Vagina (tissue), 2 donors: ENCODE measurements at regions not wholly inside any gene's neighbourhood (a gene's known extent, or its start where the extent isn't known, plus 50 kb on each side); places are given as distances from the start of the nearest gene placed in this dataset.

Experiments used
- POLR2AphosphoS5 ChIP-seq, 2 donors: sonication (generic); formaldehyde crosslinking; IDR thresholded peaks; one replicate each; pipeline ENCODE4 v1.9.0; 2017; ENCODE audit warnings: antibody characterized with exemption in 2 of 2, mild to moderate bottlenecking in 2 of 2, low read depth in 1 of 2; ENCODE audit not compliant: insufficient read depth in 1 of 2
- TF ChIP-seq, protein P1 (sequence below), 3 experiments: fragments of 450-650 bp in 2 of 3; fragments of 200-600 bp in 1 of 3; sonication (generic) in 1 of 3; IDR thresholded peaks; one replicate each; pipeline ENCODE4 v1.5.1; 2017 to 2019; ENCODE audit warnings: antibody characterized with exemption in 3 of 3, mild to moderate bottlenecking in 2 of 3, moderate library complexity in 2 of 3

- TF ChIP-seq, protein P1, sequence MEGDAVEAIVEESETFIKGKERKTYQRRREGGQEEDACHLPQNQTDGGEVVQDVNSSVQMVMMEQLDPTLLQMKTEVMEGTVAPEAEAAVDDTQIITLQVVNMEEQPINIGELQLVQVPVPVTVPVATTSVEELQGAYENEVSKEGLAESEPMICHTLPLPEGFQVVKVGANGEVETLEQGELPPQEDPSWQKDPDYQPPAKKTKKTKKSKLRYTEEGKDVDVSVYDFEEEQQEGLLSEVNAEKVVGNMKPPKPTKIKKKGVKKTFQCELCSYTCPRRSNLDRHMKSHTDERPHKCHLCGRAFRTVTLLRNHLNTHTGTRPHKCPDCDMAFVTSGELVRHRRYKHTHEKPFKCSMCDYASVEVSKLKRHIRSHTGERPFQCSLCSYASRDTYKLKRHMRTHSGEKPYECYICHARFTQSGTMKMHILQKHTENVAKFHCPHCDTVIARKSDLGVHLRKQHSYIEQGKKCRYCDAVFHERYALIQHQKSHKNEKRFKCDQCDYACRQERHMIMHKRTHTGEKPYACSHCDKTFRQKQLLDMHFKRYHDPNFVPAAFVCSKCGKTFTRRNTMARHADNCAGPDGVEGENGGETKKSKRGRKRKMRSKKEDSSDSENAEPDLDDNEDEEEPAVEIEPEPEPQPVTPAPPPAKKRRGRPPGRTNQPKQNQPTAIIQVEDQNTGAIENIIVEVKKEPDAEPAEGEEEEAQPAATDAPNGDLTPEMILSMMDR (IDR thresholded peaks at IDR 0.05) = no peak
- TF ChIP-seq POLR2AphosphoS5 (IDR thresholded peaks at IDR 0.05; ENCODE audit: insufficient read depth in 1 of 2, low read depth in 1 of 2) = no peak
These were observed 353.0 kb downstream of the ANKRD30A start for GRCh38 chr10:37478381-37478780.
